ENCODE measurements at regions not wholly inside any gene's neighbourhood (a gene's known extent, or its start where the extent isn't known, plus 50 kb on each side); places are given as distances from the start of the nearest gene placed in this dataset.

GRCh38 chr14:106850913-106851825, 1324.8 kb downstream of the TMEM121 start:
- no peak for DNase-seq (ENCODE audit: insufficient read length, low spot score)
- no peak for TF ChIP-seq CTCF (IDR thresholded peaks at IDR 0.05; ENCODE audit: insufficient read depth, missing control alignments)
- FAIRE-seq = no peak

GRCh38 chr14:106872611-106873446, 1346.4 kb downstream of the TMEM121 start:
- no peak for DNase-seq (ENCODE audit: insufficient read length, low spot score)
- peak; percentile 34 for TF ChIP-seq CTCF (IDR thresholded peaks at IDR 0.05; ENCODE audit: insufficient read depth, missing control alignments)
- FAIRE-seq = no peak

GRCh38 chr14:106874350-106874749, 1348.0 kb downstream of the TMEM121 start:
- TF ChIP-seq CTCF (IDR thresholded peaks at IDR 0.05; ENCODE audit: insufficient read depth, missing control alignments) = no peak
- FAIRE-seq (no peak), DNase-seq (ENCODE audit: insufficient read length, low spot score) (no peak)

GRCh38 chr14:106875503-106875902, 1349.1 kb downstream of the TMEM121 start:
- DNase-seq (ENCODE audit: insufficient read length, low spot score) (no peak), FAIRE-seq (no peak)
- TF ChIP-seq CTCF (IDR thresholded peaks at IDR 0.05; ENCODE audit: insufficient read depth, missing control alignments) = no peak

- TF ChIP-seq CTCF (IDR thresholded peaks at IDR 0.05; ENCODE audit: insufficient read depth, missing control alignments) = no peak
These were observed 1350.3 kb downstream of the TMEM121 start for GRCh38 chr14:106876711-106877110.

GRCh38 chr14:106877517-106877916, 1351.1 kb downstream of the TMEM121 start:
- DNase-seq (ENCODE audit: insufficient read length, low spot score) (no peak), FAIRE-seq (no peak)
- no peak for TF ChIP-seq CTCF (IDR thresholded peaks at IDR 0.05; ENCODE audit: insufficient read depth, missing control alignments)

More at GRCh38 chr14:106876711-106877110, 1350.3 kb downstream of the TMEM121 start:
- DNase-seq (ENCODE audit: insufficient read length, low spot score) (no peak), FAIRE-seq (no peak)
